Astrocyte (in vitro differentiated cells and primary cell): ENCODE measurements at regions not wholly inside any gene's neighbourhood (a gene's known extent, or its start where the extent isn't known, plus 50 kb on each side); places are given as distances from the start of the nearest gene placed in this dataset.

Experiments used
- CTCF ChIP-seq: IDR thresholded peaks from 2 replicates; pipeline ENCODE4 v1.5.1; 2011; ENCODE audit warnings: low read depth, mild to moderate bottlenecking, inconsistent platforms, low read length, moderate library complexity; ENCODE audit not compliant: insufficient read depth
- EZH2 ChIP-seq: IDR thresholded peaks from 2 replicates; pipeline ENCODE4 v1.6.1; 2012; ENCODE audit warnings: mild to moderate bottlenecking, low read length, inconsistent platforms; ENCODE audit not compliant: insufficient read depth

DNA sequence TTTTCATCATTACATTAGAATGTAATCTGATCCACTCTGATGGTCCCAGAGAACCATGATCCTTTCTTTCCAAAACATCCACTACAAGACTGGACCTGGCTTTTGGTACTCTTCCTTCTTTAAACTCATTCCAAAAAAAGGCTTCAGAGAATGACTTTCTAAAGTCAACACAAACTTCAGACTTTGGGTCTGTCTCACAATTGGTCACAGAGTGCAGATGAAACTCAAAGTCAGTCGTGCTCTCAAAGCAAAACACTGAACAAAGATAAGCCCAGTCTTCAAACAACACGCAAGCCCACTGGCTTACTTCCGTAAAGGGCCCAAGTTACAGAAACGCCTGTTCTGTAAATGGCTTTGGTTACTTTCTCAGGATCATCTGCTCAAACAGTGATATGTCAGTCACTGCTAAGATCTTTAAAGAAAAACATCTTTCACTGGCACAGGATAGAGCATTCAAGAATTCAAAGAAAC, 250.9 kb upstream of the MKLN1 start:
- TF ChIP-seq CTCF (no peak), EZH2 (no peak)
